NB4 (cell line): ENCODE measurements at regions not wholly inside any gene's neighbourhood (a gene's known extent, or its start where the extent isn't known, plus 50 kb on each side); places are given as distances from the start of the nearest gene placed in this dataset.
"Not testable (repeated sequence)": the region's sequence is repeated elsewhere in the genome, so short reads cannot be mapped to it uniquely, and the experiment has no call there.

Experiments
- DNase-seq: peaks from one replicate; pipeline ENCODE4 v3.0.0; 2010; ENCODE audit warnings: low read depth
- H3K4me3 ChIP-seq: one replicate; pipeline ENCODE4 v1.5.1; 2011; ENCODE audit warnings: mild to moderate bottlenecking, low read depth, low read length, moderate library complexity
- MYC ChIP-seq: IDR thresholded peaks from 2 replicates; pipeline ENCODE4 v1.6.1; 2011; ENCODE audit warnings: low read depth, low read length
- POLR2A ChIP-seq: IDR thresholded peaks from 2 replicates; pipeline ENCODE4 v1.6.1; 2011; ENCODE audit warnings: mild to moderate bottlenecking; ENCODE audit not compliant: insufficient read length; ENCODE audit errors: extremely low read depth
- TF ChIP-seq, protein P1 (sequence below): IDR thresholded peaks from 2 replicates; pipeline ENCODE4 v1.6.1; 2011; ENCODE audit warnings: low read depth, low read length
- TF ChIP-seq, protein P2 (sequence below): IDR thresholded peaks from one replicate; pipeline ENCODE4 v1.5.1; 2012; ENCODE audit warnings: low read depth, low read length

DNA sequence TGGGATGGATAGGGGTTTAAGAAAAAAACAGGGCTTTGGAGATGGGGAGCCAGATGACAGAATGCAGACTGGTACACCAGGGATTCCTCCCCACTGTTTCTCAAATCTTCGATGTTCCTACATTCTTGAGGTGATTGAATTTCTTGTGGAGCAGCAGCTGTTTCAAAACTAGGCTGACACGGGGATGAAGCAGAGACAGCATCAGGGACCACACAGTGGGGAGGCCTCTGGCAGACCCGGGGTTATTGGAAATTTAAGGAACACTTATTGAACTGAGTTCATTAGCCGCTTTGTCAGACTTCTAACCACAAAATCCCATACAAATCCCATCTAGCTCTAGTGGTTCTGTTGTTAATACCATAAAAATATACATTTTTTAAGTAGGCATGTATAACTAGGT is 621.4 kb upstream of the GBE1 start:
- TF ChIP-seq, protein P1, sequence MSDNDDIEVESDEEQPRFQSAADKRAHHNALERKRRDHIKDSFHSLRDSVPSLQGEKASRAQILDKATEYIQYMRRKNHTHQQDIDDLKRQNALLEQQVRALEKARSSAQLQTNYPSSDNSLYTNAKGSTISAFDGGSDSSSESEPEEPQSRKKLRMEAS, result no peak
- no peak for DNase-seq

GRCh38 chr3:82378392-82378791 is 616.9 kb upstream of the GBE1 start:
- TF ChIP-seq, protein P2, sequence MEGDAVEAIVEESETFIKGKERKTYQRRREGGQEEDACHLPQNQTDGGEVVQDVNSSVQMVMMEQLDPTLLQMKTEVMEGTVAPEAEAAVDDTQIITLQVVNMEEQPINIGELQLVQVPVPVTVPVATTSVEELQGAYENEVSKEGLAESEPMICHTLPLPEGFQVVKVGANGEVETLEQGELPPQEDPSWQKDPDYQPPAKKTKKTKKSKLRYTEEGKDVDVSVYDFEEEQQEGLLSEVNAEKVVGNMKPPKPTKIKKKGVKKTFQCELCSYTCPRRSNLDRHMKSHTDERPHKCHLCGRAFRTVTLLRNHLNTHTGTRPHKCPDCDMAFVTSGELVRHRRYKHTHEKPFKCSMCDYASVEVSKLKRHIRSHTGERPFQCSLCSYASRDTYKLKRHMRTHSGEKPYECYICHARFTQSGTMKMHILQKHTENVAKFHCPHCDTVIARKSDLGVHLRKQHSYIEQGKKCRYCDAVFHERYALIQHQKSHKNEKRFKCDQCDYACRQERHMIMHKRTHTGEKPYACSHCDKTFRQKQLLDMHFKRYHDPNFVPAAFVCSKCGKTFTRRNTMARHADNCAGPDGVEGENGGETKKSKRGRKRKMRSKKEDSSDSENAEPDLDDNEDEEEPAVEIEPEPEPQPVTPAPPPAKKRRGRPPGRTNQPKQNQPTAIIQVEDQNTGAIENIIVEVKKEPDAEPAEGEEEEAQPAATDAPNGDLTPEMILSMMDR, result no peak
- TF ChIP-seq, protein P1, result no peak
- DNase-seq, result no peak
- H3K4me3 ChIP-seq, result no peak overlapping the region

More for the DNA sequence above, 621.4 kb upstream of the GBE1 start:
- H3K4me3 ChIP-seq, result no peak overlapping the region

DNA sequence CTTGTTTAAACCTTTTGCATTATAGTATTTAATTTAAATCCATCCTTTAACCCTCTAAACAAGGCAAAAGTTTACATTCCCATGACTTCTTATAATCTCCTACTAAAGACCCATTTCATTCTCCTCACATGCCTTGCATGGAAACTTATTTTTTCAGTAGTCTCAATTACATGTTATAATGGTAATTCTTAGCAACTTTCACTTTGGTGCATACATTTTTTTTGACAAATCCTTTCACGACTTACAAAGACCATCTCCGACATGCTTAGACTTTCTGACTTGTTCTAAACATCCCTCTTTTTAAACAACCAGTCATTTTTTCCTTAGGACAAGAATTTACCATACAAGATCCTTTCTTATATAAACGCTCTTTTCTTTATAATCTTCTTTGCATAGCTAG is 615.4 kb upstream of the GBE1 start:
- DNase-seq, result peak; percentile 22
- no peak for TF ChIP-seq POLR2A
- H3K4me3 ChIP-seq, result no peak overlapping the region

- H3K4me3 ChIP-seq, DNase-seq: not testable (repeated sequence)
These were observed 612.4 kb upstream of the GBE1 start for GRCh38 chr3:82373833-82374232.

DNA sequence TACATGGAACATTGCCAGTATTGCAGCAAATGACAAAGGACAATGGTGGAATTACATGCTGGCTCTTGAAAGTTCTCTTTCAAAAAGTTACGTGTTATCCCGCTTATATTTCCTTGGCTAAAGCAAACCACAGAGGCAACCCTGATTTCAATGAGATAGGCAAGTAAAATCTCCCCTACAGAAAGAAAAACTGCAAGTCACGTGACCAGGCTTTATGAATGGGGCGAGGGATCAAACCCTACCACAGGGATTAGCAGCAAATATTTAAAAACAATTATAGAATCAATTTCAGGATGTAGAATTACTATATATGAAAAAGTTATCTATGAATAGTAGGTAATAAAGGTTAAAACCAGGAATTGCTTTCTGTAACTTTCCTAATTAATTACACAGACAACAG is 603.4 kb upstream of the GBE1 start:
- TF ChIP-seq, protein P1, result no peak
- TF ChIP-seq, protein P2, result no peak
- no peak for TF ChIP-seq MYC
- TF ChIP-seq POLR2A, result no peak
- H3K4me3 ChIP-seq, result no peak overlapping the region
- no peak for DNase-seq

DNA sequence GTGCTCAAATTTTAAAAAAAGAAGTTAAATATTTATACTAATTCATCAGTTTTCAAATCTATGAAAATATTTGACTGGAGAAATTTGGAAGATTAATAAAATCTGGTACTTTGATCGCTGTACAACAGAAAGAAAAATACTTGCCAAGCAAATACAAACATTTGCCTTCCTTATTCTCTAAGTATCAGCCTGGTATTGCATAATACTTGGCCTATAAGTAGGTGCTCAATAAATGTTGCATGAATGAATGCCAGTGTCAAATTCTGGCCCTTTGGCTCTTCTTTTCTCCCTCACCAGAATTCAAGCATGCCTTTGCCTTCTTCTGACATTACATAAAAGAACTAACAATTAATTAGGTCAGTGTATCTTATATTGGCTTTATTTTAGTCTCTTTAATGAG is 601.7 kb upstream of the GBE1 start:
- TF ChIP-seq, protein P2, result no peak
- TF ChIP-seq, protein P1, result no peak
- no peak for TF ChIP-seq MYC
- no peak for TF ChIP-seq POLR2A
- H3K4me3 ChIP-seq, result no peak overlapping the region
- no peak for DNase-seq

DNA sequence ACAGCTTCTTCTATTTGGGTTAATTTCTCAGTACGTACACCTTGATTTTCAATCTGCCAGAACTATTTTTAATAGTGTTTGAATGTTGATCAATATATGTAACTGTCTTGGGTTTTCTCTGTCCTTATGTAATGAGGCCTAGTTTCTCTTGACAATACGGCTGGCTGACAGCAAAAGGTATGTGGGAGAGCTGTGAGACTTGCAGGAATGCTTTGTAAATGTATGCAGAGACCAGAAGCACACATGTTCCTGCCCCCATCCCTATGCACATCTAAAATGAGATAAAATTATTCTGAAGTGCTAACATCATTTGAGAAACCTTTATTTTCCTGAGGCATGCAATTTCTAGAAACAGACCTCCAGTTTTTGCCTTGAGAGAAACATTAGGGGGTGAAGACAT is 593.8 kb upstream of the GBE1 start:
- no peak for DNase-seq
- TF ChIP-seq, protein P2, result no peak

GRCh38 chr3:82354228-82354627 is 592.8 kb upstream of the GBE1 start:
- TF ChIP-seq POLR2A, result no peak
- no peak for TF ChIP-seq MYC
- TF ChIP-seq, protein P1, result no peak
- TF ChIP-seq, protein P2, result no peak
- no peak overlapping the region for H3K4me3 ChIP-seq
- DNase-seq, result no peak

More for the DNA sequence above, 593.8 kb upstream of the GBE1 start:
- no peak overlapping the region for H3K4me3 ChIP-seq
